SH-SY5Y (cell line): ENCODE measurements at regions not wholly inside any gene's neighbourhood (a gene's known extent, or its start where the extent isn't known, plus 50 kb on each side); places are given as distances from the start of the nearest gene placed in this dataset.

Experiments used
- GATA2 ChIP-seq: IDR thresholded peaks from 2 replicates; pipeline ENCODE4 v1.6.1; 2011; ENCODE audit warnings: mild to moderate bottlenecking, low read depth, low read length
- GATA3 ChIP-seq: IDR thresholded peaks from 2 replicates; pipeline ENCODE4 v1.6.1; 2011; ENCODE audit warnings: low read depth, mild to moderate bottlenecking, low read length, moderate library complexity

DNA sequence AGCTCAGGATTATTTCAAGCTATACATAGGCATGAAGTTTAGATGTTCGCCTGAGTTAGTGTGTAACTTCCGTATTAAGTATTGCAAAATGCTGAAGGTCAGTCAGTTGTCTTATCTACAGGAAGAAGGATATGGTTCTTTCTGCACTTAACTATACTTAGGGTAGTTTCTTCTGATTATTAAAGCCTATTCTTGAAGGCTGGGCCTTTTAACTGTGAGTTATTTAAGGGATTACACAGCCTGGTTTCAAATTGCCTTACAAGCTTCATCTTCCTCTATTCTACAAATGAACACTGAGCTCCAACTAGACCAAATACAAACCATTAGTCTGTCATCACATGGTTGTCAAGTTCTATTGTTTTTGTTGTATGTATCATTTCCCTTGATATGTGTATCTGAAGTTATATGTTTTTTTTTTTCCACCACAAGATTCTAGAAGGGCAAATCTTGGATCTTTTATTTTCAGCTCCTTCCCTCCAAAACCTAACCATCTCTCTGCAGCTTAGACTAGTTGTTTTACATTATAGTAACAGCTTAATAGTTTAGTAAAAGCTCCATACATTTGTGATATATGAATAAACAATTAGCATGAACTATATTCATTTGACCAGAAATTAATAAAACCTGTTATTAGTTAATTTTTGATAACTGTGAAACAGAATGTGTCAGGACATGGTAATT lies 272.9 kb upstream of the KCNMB2 start:
- no peak for TF ChIP-seq GATA3
- TF ChIP-seq GATA2: no peak

DNA sequence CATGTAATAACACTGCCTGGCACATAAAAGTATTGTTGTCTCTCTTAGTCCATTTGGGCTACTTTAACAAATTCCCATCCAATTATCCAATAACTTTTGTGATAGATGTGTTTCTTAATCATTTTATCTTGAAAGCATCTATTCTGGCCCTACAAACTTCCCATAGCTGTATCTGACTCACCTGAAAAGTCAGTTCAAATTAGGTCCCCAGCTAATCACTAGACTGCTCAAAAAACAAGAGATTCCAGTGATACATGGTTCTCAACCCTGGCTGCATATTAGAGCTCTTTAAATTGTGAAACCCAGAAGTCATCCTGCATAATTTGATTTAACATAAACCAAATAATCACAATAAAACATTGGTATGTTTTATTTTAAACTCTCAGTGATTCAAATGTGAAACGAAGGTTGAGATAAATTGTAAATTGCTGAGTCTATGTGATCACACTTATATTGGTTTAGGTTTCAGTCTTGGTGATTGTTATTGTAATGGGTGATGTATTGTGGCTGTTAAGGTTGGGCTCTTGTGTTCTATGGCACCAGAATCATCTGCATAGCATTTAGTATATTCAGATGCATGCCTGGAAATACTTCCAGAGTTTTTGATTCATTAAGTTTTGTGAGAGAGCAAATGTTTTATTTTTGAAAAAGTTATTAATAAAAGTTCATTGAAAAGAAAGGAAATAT lies 268.9 kb upstream of the KCNMB2 start:
- TF ChIP-seq GATA2 (no peak), GATA3 (no peak)

DNA sequence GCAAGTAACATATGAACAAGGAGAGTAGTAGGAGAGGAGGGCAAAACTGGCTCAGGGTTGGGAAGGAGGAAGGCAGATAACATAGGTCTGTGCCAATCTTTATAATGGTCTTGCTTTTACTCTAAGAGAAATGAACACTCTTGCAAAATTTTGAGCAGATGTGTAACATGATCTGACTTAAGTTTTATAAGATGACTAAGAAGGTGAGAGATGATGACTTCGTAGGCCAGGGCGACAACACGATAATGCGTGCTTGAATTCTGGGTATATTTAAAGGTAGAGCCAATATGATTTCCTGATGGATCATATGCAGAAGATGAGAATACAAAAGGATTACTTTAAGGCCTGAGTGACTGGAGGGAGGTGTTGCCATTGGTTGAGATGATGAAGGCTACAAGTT lies 265.4 kb upstream of the KCNMB2 start:
- TF ChIP-seq GATA2 (no peak), GATA3 (no peak)

DNA sequence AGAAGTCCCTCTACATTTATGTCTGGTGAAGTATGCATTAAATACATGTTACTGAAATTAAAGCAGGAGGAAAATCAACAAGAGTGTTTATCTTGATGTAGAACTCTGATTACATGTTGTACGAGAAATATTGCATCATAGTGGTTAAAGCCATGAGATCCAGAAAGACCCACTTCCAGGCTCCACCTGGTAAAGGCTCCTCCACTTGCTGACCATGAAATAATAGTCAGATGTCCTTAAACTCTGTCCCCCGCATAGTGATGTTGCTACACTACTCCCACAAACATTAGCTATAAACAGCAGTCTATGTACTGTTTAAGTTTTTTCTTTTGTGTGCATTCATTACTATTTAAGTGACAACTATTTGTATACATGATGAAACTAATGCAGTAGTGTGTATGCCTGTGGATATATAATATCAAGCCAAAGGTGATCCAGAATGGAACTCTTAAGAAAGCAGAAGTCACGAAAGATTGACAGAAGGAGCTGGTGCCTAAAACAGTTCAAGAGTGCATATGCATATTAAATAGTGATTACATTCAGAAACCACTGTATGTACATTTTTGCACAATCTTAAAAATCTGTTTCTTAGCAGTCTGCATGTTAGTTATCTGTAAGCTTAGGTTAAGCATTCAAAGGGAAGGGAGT lies 264.4 kb upstream of the KCNMB2 start:
- TF ChIP-seq GATA2 (no peak), GATA3 (no peak)

DNA sequence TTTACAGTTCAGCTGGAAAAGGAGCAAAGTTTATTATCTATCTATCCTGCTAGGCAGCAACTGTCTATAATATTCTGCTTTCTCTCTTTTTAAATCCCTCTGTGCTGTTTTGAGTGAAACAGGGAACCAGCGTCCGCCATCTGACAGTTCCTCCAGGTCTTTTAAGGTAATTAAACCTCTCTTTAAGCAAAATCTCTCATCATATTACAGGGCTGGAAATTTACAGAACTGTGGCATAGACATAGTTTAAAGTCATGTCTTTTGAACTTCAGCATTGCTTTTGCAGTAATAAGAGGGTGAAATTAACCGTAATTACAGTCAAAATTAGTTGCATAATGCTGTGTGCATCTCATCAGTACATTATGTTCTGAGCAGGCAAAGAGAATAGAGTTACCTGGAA lies 263.4 kb upstream of the KCNMB2 start:
- TF ChIP-seq GATA2 (no peak), GATA3 (no peak)

DNA sequence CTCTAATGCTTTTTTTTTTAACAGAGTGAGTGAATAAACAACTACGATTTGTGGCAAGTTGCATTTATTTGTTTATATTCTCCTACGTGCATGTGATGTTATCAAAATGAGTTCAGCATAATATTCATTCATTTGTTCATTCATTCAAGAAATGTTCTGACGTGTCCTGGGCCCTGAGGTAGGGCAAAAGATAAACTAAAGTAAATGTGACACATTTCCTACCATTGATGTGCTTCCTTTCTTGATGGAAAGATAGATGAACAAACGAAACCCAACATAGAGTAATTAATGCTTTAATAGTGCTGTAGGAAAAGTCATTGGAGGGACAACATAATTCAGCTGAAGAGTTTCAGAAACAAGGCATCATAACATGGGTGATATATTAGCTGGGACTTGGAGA lies 261.5 kb upstream of the KCNMB2 start:
- TF ChIP-seq GATA2: no peak
- TF ChIP-seq GATA3: no peak

DNA sequence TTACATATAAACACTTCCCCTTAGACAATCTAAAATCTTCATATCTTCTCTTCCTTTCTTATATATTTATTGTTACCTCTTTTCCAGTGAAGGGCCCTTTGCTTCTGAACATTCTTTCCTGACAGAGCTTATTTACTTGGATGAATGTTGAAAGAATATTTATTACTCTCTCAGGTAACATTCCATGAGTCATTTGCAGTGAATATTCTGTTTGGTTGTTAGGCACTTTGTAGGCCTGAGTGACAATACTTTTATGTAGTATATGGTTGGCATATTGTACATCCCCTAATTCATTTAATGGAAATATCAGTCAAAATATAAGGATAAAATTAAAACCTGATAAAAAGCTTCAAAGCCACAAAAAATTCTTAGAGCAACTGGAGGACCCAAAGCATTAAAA lies 260.9 kb upstream of the KCNMB2 start:
- no peak for TF ChIP-seq GATA2
- TF ChIP-seq GATA3: no peak

DNA sequence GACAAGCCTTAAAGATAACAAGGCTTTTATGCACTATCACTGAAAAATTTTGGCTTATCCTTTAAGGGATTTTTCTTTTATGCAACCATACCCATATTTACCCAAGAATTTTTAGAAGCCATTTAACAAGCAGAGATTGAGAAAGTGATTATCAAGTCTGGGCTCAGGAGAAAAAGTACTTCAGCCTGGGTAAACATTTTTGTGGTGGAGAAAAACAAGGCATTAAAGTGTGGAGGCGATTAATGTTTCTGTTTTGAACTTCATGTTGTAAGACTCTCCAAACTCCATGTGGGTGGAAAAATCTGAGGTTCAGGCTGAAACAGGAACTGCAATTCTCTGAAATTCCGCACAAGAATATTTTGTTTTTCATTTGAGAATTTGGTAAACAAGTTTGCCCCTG lies 260.4 kb upstream of the KCNMB2 start:
- TF ChIP-seq GATA3 (no peak), GATA2 (no peak)

DNA sequence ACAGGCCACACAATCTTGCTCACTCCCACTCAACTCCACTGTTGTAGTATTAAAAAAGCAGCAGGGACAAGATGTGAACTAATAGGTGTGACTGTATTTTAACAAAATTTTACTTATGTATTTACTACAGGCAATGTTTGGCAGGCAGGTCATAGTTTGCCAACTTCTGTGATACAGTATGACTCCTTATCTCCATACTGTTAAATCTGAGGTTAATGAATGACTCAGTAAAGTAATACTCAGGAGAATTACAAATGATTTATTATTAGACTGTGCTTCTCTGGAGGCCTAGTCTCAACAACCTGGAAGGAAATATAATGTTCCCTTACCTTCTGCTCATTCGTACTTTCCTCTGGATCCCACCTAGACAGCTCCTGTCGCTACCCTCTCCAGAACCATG lies 258.6 kb upstream of the KCNMB2 start:
- TF ChIP-seq GATA3: no peak
- TF ChIP-seq GATA2: no peak

DNA sequence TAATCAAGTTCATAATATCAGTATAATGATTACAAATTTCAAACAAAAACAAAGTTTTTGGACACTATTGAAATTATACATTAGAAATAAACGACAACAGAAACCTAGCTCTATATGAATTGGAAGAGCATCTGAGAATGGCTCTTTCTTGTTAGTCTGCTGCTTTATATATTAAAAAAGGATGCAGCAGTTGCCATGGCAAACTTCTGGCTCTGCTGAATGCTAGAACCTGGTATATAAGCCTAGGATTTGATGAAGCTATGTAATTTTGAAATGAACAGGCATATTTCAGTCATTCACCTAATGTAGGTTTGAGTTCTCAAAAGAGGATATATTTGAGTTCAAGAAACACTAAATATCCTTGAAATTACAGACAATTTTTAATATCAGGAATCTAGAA lies 252.7 kb upstream of the KCNMB2 start:
- TF ChIP-seq GATA3 (no peak), GATA2 (no peak)

DNA sequence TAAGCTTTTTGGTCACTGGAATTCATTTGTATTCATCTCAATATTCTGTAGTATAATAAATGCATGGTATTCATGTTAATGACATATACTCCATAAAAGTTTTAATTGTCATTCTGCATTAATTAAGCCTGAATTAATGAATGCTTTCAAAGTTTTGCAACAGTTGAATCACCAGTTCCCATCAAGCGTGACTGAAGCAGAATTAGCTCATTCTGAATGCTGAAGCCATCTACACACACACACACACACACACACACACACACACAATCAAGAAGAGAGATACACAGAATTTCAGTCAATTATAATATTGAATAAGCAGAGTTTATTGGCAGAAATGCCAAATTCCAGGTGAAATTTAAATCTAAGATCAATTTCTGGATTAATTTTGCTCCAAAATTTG lies 252.1 kb upstream of the KCNMB2 start:
- no peak for TF ChIP-seq GATA2
- TF ChIP-seq GATA3: no peak

DNA sequence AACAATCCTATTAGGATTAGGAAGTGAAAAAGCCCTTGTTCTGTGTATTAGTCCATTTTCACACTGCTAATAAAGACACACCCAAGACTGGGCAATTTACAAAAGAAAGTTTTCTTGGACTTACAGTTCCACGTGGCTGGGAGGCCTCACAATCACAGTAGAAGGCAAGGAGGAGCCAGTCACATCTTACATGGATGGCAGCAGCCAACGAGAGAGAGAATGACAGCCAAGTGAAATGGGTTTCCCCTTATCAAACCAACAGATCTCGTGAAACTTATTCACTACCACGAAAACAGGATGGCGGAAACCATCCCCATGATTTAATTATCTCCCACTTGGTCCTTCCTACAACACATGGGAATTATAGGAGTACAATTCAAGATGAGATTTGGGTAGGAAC lies 248.2 kb upstream of the KCNMB2 start:
- no peak for TF ChIP-seq GATA3
- peak; percentile 19; the same call in 1 of the 2 replicates for TF ChIP-seq GATA2

DNA sequence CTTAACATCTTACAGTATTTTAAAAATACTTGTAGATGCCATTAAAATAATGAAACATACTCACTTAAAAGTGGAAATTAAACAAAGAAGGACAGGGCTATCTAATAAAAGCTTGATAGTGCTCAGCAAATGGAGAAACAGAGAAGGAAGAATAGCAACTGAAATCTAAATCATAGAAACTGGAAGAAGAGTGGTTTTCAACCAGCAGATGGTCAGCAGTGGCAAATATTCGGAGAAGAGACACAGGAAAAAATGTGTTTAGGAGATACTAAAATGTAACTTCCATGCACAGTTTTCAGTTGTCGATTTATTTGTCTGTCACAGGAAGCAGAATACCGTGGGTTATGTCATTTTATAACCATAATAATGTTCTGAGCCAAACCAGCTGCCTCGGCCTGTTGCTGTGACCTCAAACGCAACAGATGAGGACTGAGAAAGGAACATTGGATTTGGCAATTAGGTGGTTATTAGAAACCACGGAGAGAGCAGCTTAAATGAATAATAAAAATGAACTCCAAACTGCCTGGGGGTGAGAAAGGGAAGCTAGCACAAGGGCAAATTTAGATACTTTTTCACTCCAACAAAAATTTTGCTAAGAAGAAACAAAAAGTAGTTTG lies 246.6 kb upstream of the KCNMB2 start:
- TF ChIP-seq GATA2: no peak
- TF ChIP-seq GATA3: no peak

DNA sequence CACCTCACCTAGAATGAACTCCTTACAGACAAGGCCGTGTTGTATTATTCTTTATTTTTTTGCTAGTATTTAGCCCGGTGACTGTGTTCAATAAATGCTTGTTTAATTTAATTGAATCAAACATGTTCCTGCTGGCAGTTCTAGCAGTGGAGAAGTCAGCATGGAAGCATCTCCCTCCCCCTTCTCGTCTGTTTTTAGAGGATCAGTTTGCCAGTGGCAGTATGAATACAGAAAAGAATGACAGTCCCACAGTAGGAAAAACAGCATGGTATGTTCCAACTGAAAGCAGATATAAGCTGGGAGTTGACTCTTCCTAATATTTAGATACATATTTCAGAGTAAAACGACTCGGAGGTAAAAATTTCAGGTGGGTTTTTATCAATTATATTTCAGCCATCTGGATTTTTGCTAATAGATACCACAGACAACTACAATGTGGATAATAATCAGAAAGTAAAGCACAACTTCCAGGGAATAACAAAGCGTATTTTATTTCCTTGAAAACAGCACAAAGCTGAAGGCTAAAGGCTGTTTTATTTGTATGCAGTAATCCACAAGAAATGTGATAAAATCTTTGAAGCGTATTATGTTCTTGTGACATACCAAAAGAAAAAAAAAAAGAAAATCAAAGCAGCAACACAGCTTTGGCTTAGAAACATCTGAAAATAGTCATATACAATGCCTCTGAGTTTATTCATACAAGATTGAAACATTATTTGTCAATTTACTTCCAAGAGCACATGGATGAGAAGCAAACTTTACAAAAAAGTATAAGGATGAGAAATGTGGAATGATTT lies 244.5 kb upstream of the KCNMB2 start:
- no peak for TF ChIP-seq GATA3
- TF ChIP-seq GATA2: no peak
